HG02938 (cell line): ENCODE measurements at regions not wholly inside any gene's neighbourhood (a gene's known extent, or its start where the extent isn't known, plus 50 kb on each side); places are given as distances from the start of the nearest gene placed in this dataset.

Source experiments
- ATAC-seq: cut with Tn5 transposase; IDR thresholded peaks from one replicate; pipeline ENCODE4 v1.9.1; 2021; ENCODE audit warnings: mild to moderate bottlenecking, moderate library complexity; ENCODE audit not compliant: unreplicated experiment

GRCh38 chr10:88104223-88104622 lies 240.8 kb downstream of the PTEN start:
- ATAC-seq, result no peak

GRCh38 chr10:88106366-88106765 lies 242.9 kb downstream of the PTEN start:
- no peak for ATAC-seq

- ATAC-seq, result no peak
Observed at GRCh38 chr10:88107296-88108097, 244.1 kb downstream of the PTEN start.

- ATAC-seq, result no peak
Observed at GRCh38 chr10:88108115-88108610, 244.7 kb downstream of the PTEN start.

GRCh38 chr10:88110355-88110754 lies 246.9 kb downstream of the PTEN start:
- ATAC-seq, result no peak

- peak; percentile 35 for ATAC-seq
Observed at GRCh38 chr10:88110822-88111221, 247.4 kb downstream of the PTEN start.

- peak; percentile 22 for ATAC-seq
Observed at GRCh38 chr10:88111294-88111693, 247.9 kb downstream of the PTEN start.

GRCh38 chr10:88113232-88113631 lies 249.8 kb downstream of the PTEN start:
- no peak for ATAC-seq

GRCh38 chr10:88113657-88114272 lies 250.3 kb downstream of the PTEN start:
- ATAC-seq, result no peak

GRCh38 chr10:88114368-88114767 lies 250.9 kb downstream of the PTEN start:
- ATAC-seq, result no peak

- no peak for ATAC-seq
Observed at GRCh38 chr10:88115407-88115806, 252.0 kb downstream of the PTEN start.

GRCh38 chr10:88115968-88116367 lies 252.5 kb downstream of the PTEN start:
- ATAC-seq, result no peak

- ATAC-seq, result no peak
Observed at GRCh38 chr10:88116481-88116880, 253.1 kb downstream of the PTEN start.

- no peak for ATAC-seq
Observed at GRCh38 chr10:88116971-88117626, 253.7 kb downstream of the PTEN start.

- no peak for ATAC-seq
Observed at GRCh38 chr10:88117869-88118632, 254.6 kb downstream of the PTEN start.

GRCh38 chr10:88118729-88119128 lies 255.3 kb downstream of the PTEN start:
- no peak for ATAC-seq

- ATAC-seq, result no peak
Observed at GRCh38 chr10:88119160-88119559, 255.7 kb downstream of the PTEN start.

GRCh38 chr10:88120075-88120474 lies 256.6 kb downstream of the PTEN start:
- ATAC-seq, result no peak

- no peak for ATAC-seq
Observed at GRCh38 chr10:88120599-88121333, 257.3 kb downstream of the PTEN start.

GRCh38 chr10:88121361-88121760 lies 257.9 kb downstream of the PTEN start:
- ATAC-seq, result no peak
